ENCODE measurements at regions not wholly inside any gene's neighbourhood (a gene's known extent, or its start where the extent isn't known, plus 50 kb on each side); places are given as distances from the start of the nearest gene placed in this dataset.

- no peak for TF ChIP-seq JUN (IDR thresholded peaks at IDR 0.05; ENCODE audit: low read depth, low read length)
- TF ChIP-seq BRCA1 (IDR thresholded peaks at IDR 0.05; ENCODE audit: low read depth, low read length): no peak
- no peak for TF ChIP-seq GTF2F1 (IDR thresholded peaks at IDR 0.05; ENCODE audit: borderline replicate concordance, low read depth, low read length)
- no peak for TF ChIP-seq RBBP5 (IDR thresholded peaks at IDR 0.05; ENCODE audit: borderline replicate concordance, low read depth, low read length)
- no peak for TF ChIP-seq BACH1 (IDR thresholded peaks at IDR 0.05; ENCODE audit: low read length)
- TF ChIP-seq SP4 (IDR thresholded peaks at IDR 0.05; ENCODE audit: low read length): no peak
These were observed 124.2 kb downstream of the INHBA start (continued) for GRCh38 chr7:41578700-41579099.
